Parathyroid adenoma (tissue), 2 donors: ENCODE measurements at regions not wholly inside any gene's neighbourhood (a gene's known extent, or its start where the extent isn't known, plus 50 kb on each side); places are given as distances from the start of the nearest gene placed in this dataset.

Experiments
- H2AFZ ChIP-seq: fragments of 300-600 bp; sonication (generic); one replicate; pipeline ENCODE4 v1.7.0; 2017; ENCODE audit warnings: antibody characterized with exemption, mild to moderate bottlenecking
- H3K27ac ChIP-seq: fragments of 300-600 bp; sonication (generic); one replicate; pipeline ENCODE4 v1.7.0; 2017
- H3K27me3 ChIP-seq: fragments of 300-600 bp; sonication (generic); one replicate; pipeline ENCODE4 v1.7.0; 2017; ENCODE audit warnings: low read length; ENCODE audit not compliant: control insufficient read depth, insufficient read depth
- H3K36me3 ChIP-seq: fragments of 300-600 bp; sonication (generic); one replicate; pipeline ENCODE4 v1.7.0; 2017; ENCODE audit warnings: low read length; ENCODE audit not compliant: control insufficient read depth, insufficient read depth
- H3K4me1 ChIP-seq: fragments of 300-600 bp; sonication (generic); one replicate; pipeline ENCODE4 v1.7.0; 2017; ENCODE audit warnings: control low read depth
- H3K4me2 ChIP-seq: fragments of 300-600 bp; sonication (generic); one replicate; pipeline ENCODE4 v1.7.0; 2017; ENCODE audit warnings: low read length
- H3K4me3 ChIP-seq: fragments of 300-600 bp; sonication (generic); one replicate; pipeline ENCODE4 v1.7.0; 2017; ENCODE audit warnings: low read depth, low read length
- H3K79me2 ChIP-seq: fragments of 300-600 bp; sonication (generic); one replicate; pipeline ENCODE4 v1.7.0; 2017; ENCODE audit warnings: control low read depth
- H3K9ac ChIP-seq: fragments of 300-600 bp; sonication (generic); one replicate; pipeline ENCODE4 v1.7.0; 2017; ENCODE audit warnings: mild to moderate bottlenecking
- H3K9me3 ChIP-seq: fragments of 300-600 bp; sonication (generic); one replicate; pipeline ENCODE4 v1.7.0; 2017; ENCODE audit warnings: low read length; ENCODE audit not compliant: control insufficient read depth
- CTCF ChIP-seq: fragments of 300-600 bp; sonication (generic); IDR thresholded peaks from one replicate; pipeline ENCODE4 v1.7.0; 2017; ENCODE audit warnings: antibody characterized with exemption, mild to moderate bottlenecking
- donor health status: primary hyperparathyroidism.

- Histone ChIP-seq H3K36me3 (no peaks in the 10 kb centered on the region), H3K27me3 (no peaks in the 10 kb centered on the region), H2AFZ (no peak overlapping the region), H3K9ac (no peak overlapping the region), H3K79me2 (no peaks in the 10 kb centered on the region), H3K4me3 (no peak overlapping the region), H3K27ac (no peak overlapping the region), H3K4me2 (no peak overlapping the region), H3K9me3 (no peaks in the 10 kb centered on the region), H3K4me1 (no peaks in the 10 kb centered on the region)
- TF ChIP-seq CTCF: no peak
These were observed 1113.8 kb upstream of the LRRTM3 start for GRCh38 chr10:65811931-65812525.

GRCh38 chr10:65816536-65816935 lies 1109.3 kb upstream of the LRRTM3 start:
- no peak overlapping the region for H3K4me3 ChIP-seq
- H3K79me2 ChIP-seq: no peaks in the 10 kb centered on the region
- H3K36me3 ChIP-seq: no peaks in the 10 kb centered on the region

GRCh38 chr10:65818990-65819389 lies 1106.8 kb upstream of the LRRTM3 start:
- no peak for TF ChIP-seq CTCF
- Histone ChIP-seq H3K4me1 (no peaks in the 10 kb centered on the region), H3K4me2 (no peak overlapping the region)

More at GRCh38 chr10:65816536-65816935, 1109.3 kb upstream of the LRRTM3 start:
- Histone ChIP-seq H3K9ac (no peak overlapping the region), H3K4me2 (no peak overlapping the region), H3K4me1 (no peaks in the 10 kb centered on the region), H2AFZ (no peak overlapping the region), H3K27ac (no peak overlapping the region), H3K27me3 (no peaks in the 10 kb centered on the region), H3K9me3 (no peaks in the 10 kb centered on the region)
- no peak for TF ChIP-seq CTCF

GRCh38 chr10:65827359-65827758 lies 1098.5 kb upstream of the LRRTM3 start:
- Histone ChIP-seq H3K4me2 (no peak overlapping the region), H3K4me1 (no peaks in the 10 kb centered on the region), H3K4me3 (no peak overlapping the region), H3K9ac (no peak overlapping the region), H3K27ac (no peak overlapping the region), H3K36me3 (no peaks in the 10 kb centered on the region), H3K79me2 (no peaks in the 10 kb centered on the region), H3K9me3 (no peaks in the 10 kb centered on the region), H3K27me3 (no peaks in the 10 kb centered on the region), H2AFZ (no peak overlapping the region)
- no peak for TF ChIP-seq CTCF

More at GRCh38 chr10:65818990-65819389, 1106.8 kb upstream of the LRRTM3 start:
- H3K79me2 ChIP-seq: no peaks in the 10 kb centered on the region
- H3K4me3 ChIP-seq: no peak overlapping the region
- no peak overlapping the region for H3K9ac ChIP-seq
- no peak overlapping the region for H3K27ac ChIP-seq
- no peaks in the 10 kb centered on the region for H3K9me3 ChIP-seq
- H2AFZ ChIP-seq: no peak overlapping the region
- no peaks in the 10 kb centered on the region for H3K36me3 ChIP-seq
- H3K27me3 ChIP-seq: no peaks in the 10 kb centered on the region

GRCh38 chr10:65838811-65839210 lies 1087.0 kb upstream of the LRRTM3 start:
- Histone ChIP-seq H3K27ac (no peak overlapping the region), H2AFZ (no peak overlapping the region), H3K4me2 (no peak overlapping the region), H3K9me3 (no peaks in the 10 kb centered on the region), H3K27me3 (no peaks in the 10 kb centered on the region), H3K4me3 (no peak overlapping the region), H3K4me1 (no peaks in the 10 kb centered on the region), H3K36me3 (no peaks in the 10 kb centered on the region), H3K79me2 (no peaks in the 10 kb centered on the region), H3K9ac (no peak overlapping the region)
- TF ChIP-seq CTCF: no peak
